OCI-LY1 (cell line): ENCODE measurements at regions not wholly inside any gene's neighbourhood (a gene's known extent, or its start where the extent isn't known, plus 50 kb on each side); places are given as distances from the start of the nearest gene placed in this dataset.

Source experiments
- H2AFZ ChIP-seq: fragments of 200-600 bp; sonication (generic), shearing (Covaris generic); 2 replicates; pipeline ENCODE4 v1.6.0; 2014; ENCODE audit warnings: antibody characterized with exemption, mild to moderate bottlenecking, low read length
- H3F3A ChIP-seq: fragments of 200-600 bp; sonication (generic), shearing (Covaris generic); 2 replicates; pipeline ENCODE4 v1.6.0; 2014; ENCODE audit warnings: mild to moderate bottlenecking, antibody characterized with exemption, low read length, moderate library complexity; ENCODE audit not compliant: insufficient read depth
- H3K27ac ChIP-seq: fragments of 200-600 bp; sonication (generic); 2 replicates; pipeline ENCODE4 v1.5.1; 2014; ENCODE audit warnings: low read length, mixed run types, mild to moderate bottlenecking, low read depth; ENCODE audit not compliant: poor library complexity, severe bottlenecking
- H3K27me3 ChIP-seq: fragments of 200-600 bp; sonication (generic); 2 replicates; pipeline ENCODE4 v1.6.0; 2014; ENCODE audit warnings: antibody characterized with exemption, mild to moderate bottlenecking, low read length, moderate library complexity; ENCODE audit not compliant: insufficient read depth
- H3K36me3 ChIP-seq: fragments of 200-600 bp; sonication (generic); 2 replicates; pipeline ENCODE4 v1.6.1; 2014; ENCODE audit warnings: mild to moderate bottlenecking, antibody characterized with exemption, low read length, moderate library complexity, mixed read lengths; ENCODE audit not compliant: insufficient read depth
- H3K4me1 ChIP-seq: fragments of 200-600 bp; sonication (generic); 2 replicates; pipeline ENCODE4 v1.5.1; 2014; ENCODE audit warnings: mild to moderate bottlenecking, low read length, moderate library complexity; ENCODE audit not compliant: insufficient read depth, severe bottlenecking
- H3K4me2 ChIP-seq: fragments of 200-600 bp; sonication (generic), shearing (Covaris generic); 2 replicates; pipeline ENCODE4 v1.6.1; 2014; ENCODE audit warnings: low read length
- H3K4me3 ChIP-seq: fragments of 200-600 bp; sonication (generic); 2 replicates; pipeline ENCODE4 v1.5.1; 2014; ENCODE audit warnings: low read length, low read depth, mild to moderate bottlenecking, mixed read lengths; ENCODE audit not compliant: poor library complexity, severe bottlenecking
- H3K79me2 ChIP-seq: fragments of 200-600 bp; shearing (Covaris generic); 2 replicates; pipeline ENCODE4 v1.6.1; 2016; ENCODE audit warnings: mixed run types, low read length, mixed read lengths; ENCODE audit not compliant: insufficient read depth
- H3K9ac ChIP-seq: fragments of 200-600 bp; sonication (generic), shearing (Covaris generic); 2 replicates; pipeline ENCODE4 v1.6.1; 2014; ENCODE audit warnings: mild to moderate bottlenecking, low read length, mixed read lengths
- H3K9me2 ChIP-seq: fragments of 200-600 bp; sonication (generic), shearing (Covaris generic); 2 replicates; pipeline ENCODE4 v1.6.1; 2014; ENCODE audit warnings: low read depth, mild to moderate bottlenecking, low read length, mixed read lengths
- H3K9me3 ChIP-seq: fragments of 200-600 bp; shearing (Covaris generic); 2 replicates; pipeline ENCODE4 v1.6.1; 2014; ENCODE audit warnings: low read length, mixed read lengths
- H4K20me1 ChIP-seq: fragments of 200-600 bp; sonication (generic), shearing (Covaris generic); 2 replicates; pipeline ENCODE4 v1.6.0; 2016; ENCODE audit warnings: mild to moderate bottlenecking, low read length; ENCODE audit not compliant: insufficient read depth
- CTCF ChIP-seq: fragments of 200-600 bp; sonication (generic), shearing (Covaris generic); IDR thresholded peaks from 2 replicates; pipeline ENCODE4 v1.5.1; 2017; ENCODE audit warnings: mild to moderate bottlenecking, antibody characterized with exemption, low read length, moderate library complexity, mixed read lengths
- EZH2 ChIP-seq: fragments of 200-600 bp; sonication (generic), shearing (Covaris generic); IDR thresholded peaks from 2 replicates; pipeline ENCODE4 v1.8.0; 2017; ENCODE audit warnings: borderline replicate concordance, mixed run types, mild to moderate bottlenecking, antibody characterized with exemption, low read length, moderate library complexity, mixed read lengths

DNA sequence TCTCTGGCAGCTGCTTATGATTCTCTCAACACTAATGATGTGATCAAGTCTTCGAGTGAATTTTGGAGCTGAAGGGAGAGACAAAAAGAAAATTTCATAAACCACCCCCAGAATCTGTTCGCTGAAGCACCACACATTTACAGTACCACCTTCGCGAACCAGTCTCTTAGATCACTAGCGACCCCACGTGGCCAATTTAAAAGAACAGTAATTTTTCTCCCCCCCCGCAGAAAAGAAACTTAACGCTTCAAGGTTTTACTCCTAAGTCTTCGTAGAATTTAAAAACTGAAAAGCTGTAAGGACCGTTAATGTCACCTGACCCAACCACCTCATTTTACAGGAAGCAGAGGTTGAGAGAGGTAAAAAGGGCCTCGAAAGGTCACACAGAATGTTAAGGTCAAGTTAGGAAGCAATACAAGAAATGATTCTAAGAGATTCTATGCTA is 187.5 kb downstream of the QDPR start:
- no peaks in the 10 kb centered on the region for H3K9me3 ChIP-seq
- no peak overlapping the region for H3K27ac ChIP-seq
- H3K36me3 ChIP-seq = no peaks in the 10 kb centered on the region
- H3K9ac ChIP-seq = no peak overlapping the region
- no peaks in the 10 kb centered on the region for H3K9me2 ChIP-seq
- H3K4me1 ChIP-seq = no peaks in the 10 kb centered on the region
- no peak overlapping the region for H3K4me3 ChIP-seq
- TF ChIP-seq EZH2 (no peak), CTCF (peak; percentile 43; the same call in 1 of the 2 replicates)
- H3K79me2 ChIP-seq = no peaks in the 10 kb centered on the region
- no peaks in the 10 kb centered on the region for H4K20me1 ChIP-seq
- H3K4me2 ChIP-seq = no peak overlapping the region
- H3F3A ChIP-seq = no peaks in the 10 kb centered on the region
- H3K27me3 ChIP-seq = no peaks in the 10 kb centered on the region
- no peak overlapping the region for H2AFZ ChIP-seq

GRCh38 chr4:17323554-17324385 is 188.1 kb downstream of the QDPR start:
- no peaks in the 10 kb centered on the region for H3F3A ChIP-seq
- H3K9me3 ChIP-seq = no peaks in the 10 kb centered on the region
- H2AFZ ChIP-seq = no peak overlapping the region
- no peaks in the 10 kb centered on the region for H3K4me1 ChIP-seq
- no peak for TF ChIP-seq CTCF
- TF ChIP-seq EZH2 = no peak
- H3K9ac ChIP-seq = no peak overlapping the region
- no peaks in the 10 kb centered on the region for H3K9me2 ChIP-seq
- H3K4me3 ChIP-seq = no peak overlapping the region
- H3K27ac ChIP-seq = no peak overlapping the region
- no peak overlapping the region for H3K4me2 ChIP-seq
- no peaks in the 10 kb centered on the region for H3K36me3 ChIP-seq
- no peaks in the 10 kb centered on the region for H3K27me3 ChIP-seq
- no peaks in the 10 kb centered on the region for H3K79me2 ChIP-seq
- no peaks in the 10 kb centered on the region for H4K20me1 ChIP-seq

DNA sequence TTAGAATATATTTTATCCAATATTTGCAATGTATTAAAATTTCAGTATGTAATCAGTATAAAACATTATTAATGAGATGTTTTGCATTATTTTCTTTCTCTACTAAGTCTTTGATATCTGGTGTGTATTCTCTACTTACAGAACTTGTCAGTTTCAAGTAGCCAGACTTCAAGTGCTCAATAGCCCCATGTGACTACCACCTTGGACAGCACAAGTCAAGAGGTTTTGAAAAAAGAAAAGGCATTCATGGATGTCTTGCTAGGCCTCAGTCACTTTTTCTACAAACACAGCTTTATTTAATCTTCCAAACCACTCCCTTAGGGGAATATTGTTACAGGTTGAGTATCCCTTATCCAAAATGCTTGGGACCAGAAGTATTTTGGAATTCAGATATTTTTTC is 189.4 kb downstream of the QDPR start:
- Histone ChIP-seq H3K27ac (no peak overlapping the region), H4K20me1 (no peaks in the 10 kb centered on the region), H3K4me2 (no peak overlapping the region), H3K9me3 (no peaks in the 10 kb centered on the region), H3F3A (no peaks in the 10 kb centered on the region), H3K9ac (no peak overlapping the region), H3K4me1 (no peaks in the 10 kb centered on the region), H3K9me2 (no peaks in the 10 kb centered on the region), H3K27me3 (no peaks in the 10 kb centered on the region), H3K79me2 (no peaks in the 10 kb centered on the region), H3K36me3 (no peaks in the 10 kb centered on the region), H3K4me3 (no peak overlapping the region), H2AFZ (no peak overlapping the region)
- no peak for TF ChIP-seq CTCF
